Neuron (in vitro differentiated cells): ENCODE measurements at regions not wholly inside any gene's neighbourhood (a gene's known extent, or its start where the extent isn't known, plus 50 kb on each side); places are given as distances from the start of the nearest gene placed in this dataset.

Experiments used
- H2AFZ ChIP-seq: one replicate; pipeline ENCODE4 v1.6.1; 2013; ENCODE audit warnings: low read depth, mild to moderate bottlenecking, inconsistent platforms, low read length, moderate library complexity
- H3K27me3 ChIP-seq: one replicate; pipeline ENCODE4 v1.6.1; 2013; ENCODE audit warnings: low read length; ENCODE audit not compliant: insufficient read depth
- H3K36me3 ChIP-seq: one replicate; pipeline ENCODE4 v1.6.1; 2013; ENCODE audit warnings: low read length; ENCODE audit not compliant: insufficient read depth
- H3K4me1 ChIP-seq: one replicate; pipeline ENCODE4 v1.6.1; 2013; ENCODE audit warnings: low read length; ENCODE audit not compliant: insufficient read depth
- H3K4me3 ChIP-seq: 2 replicates; pipeline ENCODE4 v1.5.1; 2013; ENCODE audit warnings: mild to moderate bottlenecking, low read length, moderate library complexity
- H3K9me3 ChIP-seq: one replicate; pipeline ENCODE4 v1.6.1; 2013; ENCODE audit warnings: low read length

GRCh38 chr4:138537731-138538490 lies 295.8 kb upstream of the SLC7A11 start:
- Histone ChIP-seq H3K27me3 (no peaks in the 10 kb centered on the region), H2AFZ (no peak overlapping the region), H3K36me3 (no peaks in the 10 kb centered on the region), H3K9me3 (no peaks in the 10 kb centered on the region), H3K4me1 (no peaks in the 10 kb centered on the region), H3K4me3 (no peak overlapping the region)

GRCh38 chr4:138535316-138535715 lies 293.2 kb upstream of the SLC7A11 start:
- Histone ChIP-seq H3K4me1 (no peaks in the 10 kb centered on the region), H3K27me3 (no peaks in the 10 kb centered on the region), H3K36me3 (no peaks in the 10 kb centered on the region), H2AFZ (no peak overlapping the region), H3K9me3 (no peaks in the 10 kb centered on the region), H3K4me3 (no peak overlapping the region)

- Histone ChIP-seq H3K36me3 (no peaks in the 10 kb centered on the region), H3K4me3 (no peak overlapping the region), H3K4me1 (no peaks in the 10 kb centered on the region), H2AFZ (no peak overlapping the region), H3K27me3 (no peaks in the 10 kb centered on the region), H3K9me3 (no peaks in the 10 kb centered on the region)
Measured at GRCh38 chr4:138522366-138522765, 280.2 kb upstream of the SLC7A11 start.

GRCh38 chr4:138521809-138522208 lies 279.7 kb upstream of the SLC7A11 start:
- Histone ChIP-seq H3K9me3 (no peaks in the 10 kb centered on the region), H3K27me3 (no peaks in the 10 kb centered on the region), H2AFZ (no peak overlapping the region), H3K36me3 (no peaks in the 10 kb centered on the region), H3K4me1 (no peaks in the 10 kb centered on the region), H3K4me3 (no peak overlapping the region)

- no peak overlapping the region for H2AFZ ChIP-seq
- no peak overlapping the region for H3K4me3 ChIP-seq
- no peaks in the 10 kb centered on the region for H3K27me3 ChIP-seq
- no peaks in the 10 kb centered on the region for H3K9me3 ChIP-seq
- no peaks in the 10 kb centered on the region for H3K4me1 ChIP-seq
- no peaks in the 10 kb centered on the region for H3K36me3 ChIP-seq
Measured at GRCh38 chr4:138519436-138519835, 277.3 kb upstream of the SLC7A11 start.

GRCh38 chr4:138513535-138513934 lies 271.4 kb upstream of the SLC7A11 start:
- Histone ChIP-seq H3K9me3 (no peaks in the 10 kb centered on the region), H3K4me3 (no peak overlapping the region), H3K27me3 (no peaks in the 10 kb centered on the region), H3K4me1 (no peaks in the 10 kb centered on the region), H3K36me3 (no peaks in the 10 kb centered on the region), H2AFZ (no peak overlapping the region)

- H3K4me1 ChIP-seq = no peaks in the 10 kb centered on the region
- H3K9me3 ChIP-seq = no peaks in the 10 kb centered on the region
- no peaks in the 10 kb centered on the region for H3K27me3 ChIP-seq
- no peak overlapping the region for H3K4me3 ChIP-seq
- H3K36me3 ChIP-seq = no peaks in the 10 kb centered on the region
- H2AFZ ChIP-seq = no peak overlapping the region
Measured at GRCh38 chr4:138512756-138513155, 270.6 kb upstream of the SLC7A11 start.

- H3K36me3 ChIP-seq = no peaks in the 10 kb centered on the region
Measured at GRCh38 chr4:138510053-138510452, 267.9 kb upstream of the SLC7A11 start.

GRCh38 chr4:138509346-138509745 lies 267.2 kb upstream of the SLC7A11 start:
- no peaks in the 10 kb centered on the region for H3K27me3 ChIP-seq
- no peaks in the 10 kb centered on the region for H3K4me1 ChIP-seq
- no peak overlapping the region for H3K4me3 ChIP-seq
- H3K9me3 ChIP-seq = no peaks in the 10 kb centered on the region
- H3K36me3 ChIP-seq = no peaks in the 10 kb centered on the region
- H2AFZ ChIP-seq = no peak overlapping the region

More at GRCh38 chr4:138510053-138510452, 267.9 kb upstream of the SLC7A11 start:
- no peak overlapping the region for H2AFZ ChIP-seq
- no peaks in the 10 kb centered on the region for H3K27me3 ChIP-seq
- H3K4me3 ChIP-seq = no peak overlapping the region
- no peaks in the 10 kb centered on the region for H3K9me3 ChIP-seq
- H3K4me1 ChIP-seq = no peaks in the 10 kb centered on the region

GRCh38 chr4:138507522-138507921 lies 265.4 kb upstream of the SLC7A11 start:
- no peak overlapping the region for H2AFZ ChIP-seq
- no peaks in the 10 kb centered on the region for H3K36me3 ChIP-seq
- H3K4me3 ChIP-seq = no peak overlapping the region
- no peaks in the 10 kb centered on the region for H3K27me3 ChIP-seq
- H3K4me1 ChIP-seq = no peaks in the 10 kb centered on the region
- no peaks in the 10 kb centered on the region for H3K9me3 ChIP-seq

GRCh38 chr4:138501614-138502013 lies 259.5 kb upstream of the SLC7A11 start:
- no peak overlapping the region for H3K4me3 ChIP-seq
- H3K9me3 ChIP-seq = no peaks in the 10 kb centered on the region
- H3K27me3 ChIP-seq = no peaks in the 10 kb centered on the region
- no peak overlapping the region for H2AFZ ChIP-seq
- no peaks in the 10 kb centered on the region for H3K4me1 ChIP-seq
- H3K36me3 ChIP-seq = no peaks in the 10 kb centered on the region

- no peaks in the 10 kb centered on the region for H3K27me3 ChIP-seq
- H3K36me3 ChIP-seq = no peaks in the 10 kb centered on the region
- H3K9me3 ChIP-seq = no peaks in the 10 kb centered on the region
- no peak overlapping the region for H3K4me3 ChIP-seq
- H2AFZ ChIP-seq = no peak overlapping the region
- H3K4me1 ChIP-seq = no peaks in the 10 kb centered on the region
Measured at GRCh38 chr4:138500869-138501268, 258.7 kb upstream of the SLC7A11 start.

- Histone ChIP-seq H2AFZ (no peak overlapping the region), H3K36me3 (no peaks in the 10 kb centered on the region), H3K9me3 (no peaks in the 10 kb centered on the region), H3K27me3 (no peaks in the 10 kb centered on the region), H3K4me1 (no peaks in the 10 kb centered on the region), H3K4me3 (no peak overlapping the region)
Measured at GRCh38 chr4:138499627-138500026, 257.5 kb upstream of the SLC7A11 start.

- Histone ChIP-seq H3K9me3 (no peaks in the 10 kb centered on the region), H3K4me1 (no peaks in the 10 kb centered on the region), H3K4me3 (no peak overlapping the region), H3K27me3 (no peaks in the 10 kb centered on the region), H2AFZ (no peak overlapping the region), H3K36me3 (no peaks in the 10 kb centered on the region)
Measured at GRCh38 chr4:138494931-138495330, 252.8 kb upstream of the SLC7A11 start.
